ENCODE measurements at regions not wholly inside any gene's neighbourhood (a gene's known extent, or its start where the extent isn't known, plus 50 kb on each side); places are given as distances from the start of the nearest gene placed in this dataset.
A peak's percentile ranks its signal among the peaks of the same experiment; 100 is the strongest.

- no peak for TF ChIP-seq POLR2A (IDR thresholded peaks at IDR 0.05; ENCODE audit: low read depth, low read length)
- FAIRE-seq (no peak), DNase-seq (ENCODE audit: insufficient read length, low spot score) (no peak)
These were observed 255.8 kb downstream of the HDGFL1 start for GRCh38 chr6:22825210-22825609.

GRCh38 chr6:22826961-22827360 lies 257.6 kb downstream of the HDGFL1 start:
- FAIRE-seq (no peak), DNase-seq (ENCODE audit: insufficient read length, low spot score) (no peak)
- TF ChIP-seq POLR2A (IDR thresholded peaks at IDR 0.05; ENCODE audit: low read depth, low read length), result no peak

DNA sequence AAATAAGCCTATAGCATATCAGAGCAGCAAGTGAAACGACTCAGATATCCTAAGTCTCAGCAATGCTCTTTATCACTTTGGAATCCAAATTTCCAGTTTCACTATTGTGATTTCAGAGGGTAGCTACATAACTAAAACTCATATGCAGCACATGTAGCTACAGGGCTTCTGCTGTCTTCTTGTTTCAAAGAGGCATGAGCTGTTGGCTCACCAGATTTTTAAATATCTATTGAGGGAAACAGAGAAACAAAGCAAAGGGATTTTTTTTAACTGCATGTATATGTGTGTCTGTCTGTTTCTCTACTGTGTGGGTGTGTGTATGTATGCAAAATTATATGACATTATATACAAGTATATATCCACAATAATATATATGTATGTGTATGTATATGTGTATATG lies 258.4 kb downstream of the HDGFL1 start:
- FAIRE-seq (peak; percentile 38), DNase-seq (ENCODE audit: insufficient read length, low spot score) (no peak)
- TF ChIP-seq POLR2A (IDR thresholded peaks at IDR 0.05; ENCODE audit: low read depth, low read length), result no peak

- FAIRE-seq, result peak; percentile 93
These were observed 259.1 kb downstream of the HDGFL1 start for GRCh38 chr6:22828179-22829062.

DNA sequence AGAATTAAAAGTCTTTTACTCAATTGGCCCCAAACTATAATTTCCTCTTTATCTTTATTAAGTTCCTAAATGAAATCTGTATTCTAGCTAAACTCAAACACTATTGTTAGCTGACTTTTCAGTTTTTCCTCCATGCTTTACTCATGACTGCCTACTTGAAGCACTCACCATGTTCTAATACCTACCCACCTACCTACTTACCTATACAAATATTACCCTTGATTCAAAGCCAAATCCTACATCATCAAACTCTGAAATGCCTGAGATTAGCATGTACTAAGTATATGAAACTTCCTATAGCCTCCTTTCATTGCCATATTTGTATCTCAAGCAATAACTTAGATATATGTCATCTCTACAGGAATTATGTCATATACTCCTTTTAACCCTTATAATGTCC lies 259.7 kb downstream of the HDGFL1 start:
- no peak for TF ChIP-seq POLR2A (IDR thresholded peaks at IDR 0.05; ENCODE audit: low read depth, low read length)
- no peak for FAIRE-seq
- no peak for DNase-seq (ENCODE audit: insufficient read length, low spot score)

More at GRCh38 chr6:22828179-22829062, 259.1 kb downstream of the HDGFL1 start:
- peak; percentile 51 for DNase-seq (ENCODE audit: insufficient read length, low spot score)
- no peak for TF ChIP-seq POLR2A (IDR thresholded peaks at IDR 0.05; ENCODE audit: low read depth, low read length)

DNA sequence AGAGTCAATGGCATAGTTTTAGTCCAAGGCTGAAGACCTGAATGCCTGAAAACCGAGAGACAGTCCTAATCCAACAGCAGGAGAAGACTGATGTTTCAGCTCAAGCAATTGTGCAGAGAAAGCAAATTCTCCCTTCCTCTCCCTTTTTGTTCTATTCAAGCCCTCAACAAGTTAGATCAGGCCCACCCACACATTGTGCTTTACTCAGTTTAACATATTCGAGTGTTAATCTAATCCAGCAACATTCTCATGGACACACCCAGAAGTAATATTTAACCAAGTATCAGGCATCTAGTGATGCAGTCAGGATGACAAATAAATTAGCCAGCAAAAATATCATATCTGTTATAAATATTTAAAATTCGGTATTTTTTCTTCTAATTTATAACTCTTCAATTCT lies 261.1 kb downstream of the HDGFL1 start:
- no peak for TF ChIP-seq POLR2A (IDR thresholded peaks at IDR 0.05; ENCODE audit: low read depth, low read length)
- no peak for FAIRE-seq
- DNase-seq (ENCODE audit: insufficient read length, low spot score), result no peak

GRCh38 chr6:22833191-22833590 lies 263.8 kb downstream of the HDGFL1 start:
- no peak for TF ChIP-seq POLR2A (IDR thresholded peaks at IDR 0.05; ENCODE audit: low read depth, low read length)
- FAIRE-seq, result no peak
- no peak for DNase-seq (ENCODE audit: insufficient read length, low spot score)

DNA sequence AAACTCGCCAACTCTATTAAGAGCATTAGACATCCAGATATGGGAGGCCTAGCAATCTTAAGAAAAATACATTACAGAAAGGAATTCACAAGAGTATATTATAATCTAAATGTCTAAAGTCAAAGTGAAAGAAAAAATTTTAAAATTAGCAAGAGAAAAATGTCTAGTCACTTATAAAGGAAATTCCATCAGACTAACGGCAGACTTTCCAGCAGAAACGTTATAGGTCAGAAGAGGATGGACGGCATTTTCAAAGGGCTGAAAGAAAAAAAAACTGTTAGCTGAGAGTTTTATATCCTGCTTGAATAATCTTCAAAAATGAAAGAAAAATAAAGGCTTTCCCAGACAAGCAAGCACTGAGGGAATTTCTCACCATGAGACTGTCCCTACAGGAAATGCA lies 269.0 kb downstream of the HDGFL1 start:
- FAIRE-seq (no peak), DNase-seq (ENCODE audit: insufficient read length, low spot score) (no peak)
- TF ChIP-seq POLR2A (IDR thresholded peaks at IDR 0.05; ENCODE audit: low read depth, low read length), result no peak

DNA sequence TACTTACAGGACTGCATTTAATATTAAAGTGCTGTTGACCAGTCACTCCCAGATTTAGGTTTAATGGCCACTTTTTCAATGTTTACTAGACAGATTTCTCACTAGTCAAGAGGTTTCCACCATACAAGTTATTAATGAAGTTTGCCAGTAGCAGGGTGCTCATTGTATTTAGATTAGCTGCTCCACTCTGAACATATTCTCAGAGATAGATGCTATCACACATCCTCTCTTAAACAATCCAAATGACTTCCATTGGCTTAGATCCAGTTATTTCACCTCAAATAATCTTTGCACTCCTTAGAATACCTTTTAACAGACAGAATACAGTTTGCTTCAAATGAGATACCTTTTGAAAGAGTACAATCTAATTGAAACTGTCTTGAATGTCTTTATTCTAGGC lies 276.1 kb downstream of the HDGFL1 start:
- FAIRE-seq (no peak), DNase-seq (ENCODE audit: insufficient read length, low spot score) (no peak)
- no peak for TF ChIP-seq POLR2A (IDR thresholded peaks at IDR 0.05; ENCODE audit: low read depth, low read length)

GRCh38 chr6:22848121-22848520 lies 278.8 kb downstream of the HDGFL1 start:
- no peak for TF ChIP-seq POLR2A (IDR thresholded peaks at IDR 0.05; ENCODE audit: low read depth, low read length)
- DNase-seq (ENCODE audit: insufficient read length, low spot score) (no peak), FAIRE-seq (no peak)

DNA sequence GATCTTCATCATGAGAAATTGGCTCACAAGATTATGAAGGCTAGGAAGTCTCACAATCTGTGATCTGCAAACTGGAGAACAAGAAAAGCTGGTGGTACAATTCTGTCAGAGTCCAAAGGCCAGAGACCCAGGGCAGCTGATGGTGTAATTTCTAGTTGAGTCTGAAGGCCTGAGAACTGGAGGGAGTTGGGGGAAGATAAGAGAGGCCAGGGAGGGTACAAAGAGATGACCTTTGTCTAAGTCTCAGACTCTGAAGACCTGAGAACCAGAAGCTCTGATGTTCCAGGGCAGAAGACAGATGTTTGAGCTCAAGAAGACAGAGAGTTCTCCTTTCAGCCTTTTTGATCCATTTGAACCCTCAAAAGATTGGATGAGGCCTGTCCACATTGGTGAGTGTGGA lies 280.6 kb downstream of the HDGFL1 start:
- TF ChIP-seq POLR2A (IDR thresholded peaks at IDR 0.05; ENCODE audit: low read depth, low read length), result no peak
- no peak for DNase-seq (ENCODE audit: insufficient read length, low spot score)
- no peak for FAIRE-seq

DNA sequence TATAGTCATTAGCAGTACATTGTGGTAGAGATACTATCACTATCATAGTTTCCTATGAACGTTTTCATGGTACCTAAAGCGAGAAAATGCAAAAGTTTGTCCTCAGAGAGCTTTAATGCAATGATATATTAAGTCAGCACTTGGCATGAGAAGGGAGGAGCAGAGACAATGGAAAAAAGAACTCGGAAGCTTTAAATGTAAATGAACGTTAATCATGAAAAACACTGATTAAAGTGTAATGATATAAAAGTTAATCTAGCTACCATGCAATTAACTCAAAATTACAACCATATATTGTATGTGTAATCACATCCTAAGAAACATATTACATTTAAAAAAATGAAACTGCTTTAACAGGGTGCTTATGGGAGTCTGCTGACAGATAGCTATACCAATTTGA lies 282.7 kb downstream of the HDGFL1 start:
- FAIRE-seq (no peak), DNase-seq (ENCODE audit: insufficient read length, low spot score) (no peak)
- no peak for TF ChIP-seq POLR2A (IDR thresholded peaks at IDR 0.05; ENCODE audit: low read depth, low read length)

GRCh38 chr6:22873513-22874136 lies 304.3 kb downstream of the HDGFL1 start:
- TF ChIP-seq POLR2A (IDR thresholded peaks at IDR 0.05; ENCODE audit: low read depth, low read length), result no peak
- FAIRE-seq, result peak; percentile 61
- no peak for DNase-seq (ENCODE audit: insufficient read length, low spot score)

DNA sequence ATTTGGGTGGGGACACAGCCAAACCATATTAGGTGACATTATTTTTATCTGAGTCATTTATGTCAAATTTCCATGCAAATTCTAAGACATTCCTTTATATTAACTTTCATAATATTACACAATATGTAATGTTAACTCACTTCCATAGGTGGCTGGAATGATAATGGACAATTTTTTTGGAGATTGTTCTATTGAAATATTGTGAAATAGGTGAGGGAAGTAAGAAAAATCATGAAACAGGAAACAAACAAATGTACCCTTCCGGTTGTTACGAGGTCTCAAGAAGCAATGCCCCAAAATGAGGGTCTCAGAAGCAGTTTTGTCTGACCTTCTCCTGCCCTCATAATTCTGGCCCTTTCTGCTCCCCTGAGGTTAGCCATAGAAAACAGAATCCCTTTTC lies 306.5 kb downstream of the HDGFL1 start:
- TF ChIP-seq POLR2A (IDR thresholded peaks at IDR 0.05; ENCODE audit: low read depth, low read length), result no peak
- FAIRE-seq (no peak), DNase-seq (ENCODE audit: insufficient read length, low spot score) (no peak)

DNA sequence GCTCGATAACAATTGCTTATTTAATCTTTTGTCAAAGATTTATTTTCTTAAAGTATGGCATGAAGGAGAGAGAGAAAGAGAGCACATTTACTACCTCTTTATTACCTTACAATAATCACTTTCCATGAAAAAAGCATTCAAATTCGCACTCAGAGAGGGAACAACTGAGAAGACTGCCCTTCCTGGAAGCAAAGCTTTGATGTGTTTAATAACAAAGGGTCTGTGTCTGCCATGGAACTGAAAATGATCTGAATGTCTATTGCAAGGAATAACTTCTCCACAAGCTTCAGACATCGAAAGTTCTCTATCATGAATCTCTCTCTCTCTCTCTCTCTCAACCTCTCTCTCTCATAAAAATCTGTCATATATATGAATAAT lies 308.9 kb downstream of the HDGFL1 start:
- DNase-seq (ENCODE audit: insufficient read length, low spot score), result no peak
- TF ChIP-seq POLR2A (IDR thresholded peaks at IDR 0.05; ENCODE audit: low read depth, low read length), result no peak
- FAIRE-seq, result no peak
